CD4-positive, alpha-beta T cell treated with Interleukin-12 subunit alpha and Interleukin-12 subunit beta, for 1 hour (primary cell): ENCODE measurements at regions not wholly inside any gene's neighbourhood (a gene's known extent, or its start where the extent isn't known, plus 50 kb on each side); places are given as distances from the start of the nearest gene placed in this dataset.

ENCODE experiments used
- DNase-seq: peaks from one replicate; pipeline ENCODE4 v3.0.0-alpha.2; 2020

DNA sequence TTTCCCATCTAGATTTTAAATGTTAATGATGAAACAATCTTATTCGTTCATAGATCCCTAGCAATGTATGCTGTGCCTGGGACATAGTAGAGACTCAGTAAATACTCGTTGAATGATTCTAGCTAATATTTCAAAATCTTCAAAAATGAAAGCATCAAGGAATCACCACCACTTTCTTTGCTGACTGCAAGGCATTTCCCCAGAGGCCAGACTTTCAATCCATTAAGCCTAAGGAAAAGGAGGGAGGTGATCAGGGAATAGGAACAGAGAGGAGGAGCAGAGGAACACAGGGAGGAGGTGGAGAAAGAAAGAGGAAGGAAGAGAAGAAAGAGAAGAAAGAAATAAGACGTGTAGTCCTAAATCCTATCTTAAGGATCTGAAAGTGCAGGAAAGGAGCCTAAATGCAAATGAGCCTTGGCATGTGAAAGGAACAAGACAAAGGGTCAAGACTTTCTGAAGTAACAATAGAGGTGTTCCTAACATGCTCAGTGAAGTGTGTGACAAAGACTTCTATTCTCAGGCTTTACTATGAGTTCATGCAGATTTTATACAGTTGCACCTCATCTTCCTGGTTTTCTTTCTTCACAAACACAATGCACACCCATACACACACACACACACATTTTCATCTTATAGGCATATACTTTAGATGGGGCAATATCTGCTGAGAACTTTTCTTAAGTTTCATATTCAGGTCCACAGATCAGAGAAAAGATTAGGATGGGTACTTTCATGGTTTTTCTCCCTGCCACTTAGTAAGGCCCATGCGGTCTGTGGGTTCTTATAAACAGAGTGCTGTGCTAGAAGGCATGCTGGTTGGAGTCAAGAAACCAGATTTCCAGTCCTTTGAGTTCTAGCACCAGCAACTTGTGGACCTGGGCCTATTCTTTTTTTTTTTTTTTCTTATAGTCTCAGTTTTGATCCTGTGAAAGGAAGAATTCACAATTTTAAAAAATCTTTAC is 512.2 kb upstream of the TNC start:
- DNase-seq, result no peak

DNA sequence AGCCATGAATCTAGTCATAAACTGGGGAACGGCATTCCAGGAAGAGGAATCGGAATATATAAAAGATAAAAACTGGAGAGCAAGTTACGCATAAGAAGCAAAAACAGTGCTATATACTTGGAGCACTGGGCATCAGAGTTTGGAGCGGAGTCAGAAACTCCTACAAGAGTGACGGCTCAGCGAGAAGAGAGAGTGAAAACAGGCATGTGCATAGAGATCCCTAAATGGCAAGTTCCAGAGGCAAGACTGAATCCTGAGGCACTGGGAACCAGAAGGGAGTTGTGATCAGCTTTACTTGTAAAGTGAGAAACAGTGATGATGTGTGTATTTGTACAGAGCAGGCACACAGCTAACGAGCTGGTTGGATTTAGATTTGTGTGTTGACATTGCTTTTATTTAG is 514.4 kb upstream of the TNC start:
- DNase-seq, result no peak

DNA sequence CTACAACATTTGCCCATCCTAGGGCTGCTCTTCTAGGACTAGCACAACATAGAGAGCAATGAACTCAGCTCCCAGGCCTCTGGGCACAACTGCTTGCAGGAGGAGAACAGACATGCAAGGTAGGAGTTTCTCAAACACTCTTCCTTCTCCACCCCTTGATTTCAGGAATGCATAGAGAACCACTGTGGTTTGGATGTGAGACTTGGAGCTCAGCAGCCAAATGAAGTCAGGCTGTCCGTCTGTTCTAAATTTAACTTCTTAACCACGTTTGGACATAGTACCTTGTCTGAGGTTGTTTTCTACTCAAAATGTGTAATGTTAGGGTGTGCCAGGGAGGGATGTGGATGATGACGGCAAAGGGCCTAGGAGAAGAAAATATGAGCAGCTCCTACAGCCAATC is 515.1 kb upstream of the TNC start:
- no peak for DNase-seq

DNA sequence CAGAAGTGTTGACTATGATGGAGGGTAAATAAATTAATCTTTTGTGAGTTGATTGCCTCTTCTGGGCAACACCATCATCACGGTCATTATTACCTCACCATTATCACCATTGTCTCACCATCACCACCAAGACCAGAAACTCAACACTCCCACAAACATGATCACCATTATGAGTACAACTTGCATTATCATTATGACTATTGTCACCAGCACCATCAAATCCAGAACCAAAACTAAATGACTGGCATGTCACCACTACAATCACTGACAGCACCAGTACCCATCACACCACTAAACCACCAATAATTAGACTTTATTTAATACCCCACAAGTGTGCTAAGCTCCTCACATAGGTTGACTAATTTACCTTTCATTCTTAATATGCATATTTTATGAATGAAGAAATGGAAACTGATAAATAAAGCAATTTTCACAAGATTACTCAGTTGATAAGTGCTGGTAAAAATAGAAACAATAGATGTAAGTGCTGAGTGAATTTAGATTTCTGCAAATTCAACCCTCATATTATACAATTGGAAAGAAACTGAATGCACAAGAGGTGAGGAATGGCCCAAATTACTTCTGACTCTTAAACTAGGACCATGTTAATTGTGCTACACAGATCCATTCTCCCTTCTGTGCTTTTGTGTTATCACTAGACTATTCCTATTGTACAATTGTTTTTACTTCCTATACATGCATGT is 517.8 kb upstream of the PAPPA start:
- DNase-seq, result no peak

DNA sequence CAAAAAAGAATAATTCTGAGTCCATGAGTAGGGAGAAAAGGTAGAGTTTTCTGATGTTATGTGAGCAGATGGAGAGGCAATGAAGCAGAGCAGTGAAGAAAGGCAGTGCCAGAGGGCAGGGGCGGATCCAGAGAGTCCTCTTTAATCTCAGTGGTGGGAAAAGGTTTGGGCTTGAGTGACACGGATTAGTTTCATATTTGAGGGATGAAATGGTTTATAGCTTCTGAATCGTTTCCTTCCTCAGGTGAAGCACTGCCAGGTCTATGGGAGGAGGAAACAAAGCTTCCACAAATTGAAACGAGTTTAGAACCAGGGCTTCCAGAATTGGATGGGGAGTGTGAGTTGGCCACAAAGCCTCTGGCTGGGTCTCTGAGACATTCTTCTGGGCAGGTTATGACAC is 517.0 kb upstream of the PAPPA start:
- DNase-seq, result no peak

DNA sequence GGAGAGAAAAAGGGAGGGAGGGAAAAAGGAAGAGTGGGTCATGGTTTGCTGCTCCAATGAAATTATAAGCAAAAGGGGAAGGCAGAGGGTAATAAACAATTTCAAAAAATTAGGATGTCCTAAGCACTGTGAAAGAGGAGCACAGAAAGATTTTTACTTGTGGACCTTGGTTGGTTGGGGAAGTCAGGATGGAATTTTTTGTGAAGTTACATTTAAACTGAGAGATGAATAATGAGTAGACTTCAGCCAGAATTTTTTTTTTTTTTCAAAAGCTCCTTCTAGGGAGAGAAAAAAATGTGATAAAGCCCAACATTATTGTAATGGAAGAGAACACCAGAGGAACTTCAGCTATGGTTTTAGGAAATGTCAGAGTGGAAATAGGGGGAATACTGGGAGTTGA is 515.9 kb upstream of the PAPPA start:
- no peak for DNase-seq

DNA sequence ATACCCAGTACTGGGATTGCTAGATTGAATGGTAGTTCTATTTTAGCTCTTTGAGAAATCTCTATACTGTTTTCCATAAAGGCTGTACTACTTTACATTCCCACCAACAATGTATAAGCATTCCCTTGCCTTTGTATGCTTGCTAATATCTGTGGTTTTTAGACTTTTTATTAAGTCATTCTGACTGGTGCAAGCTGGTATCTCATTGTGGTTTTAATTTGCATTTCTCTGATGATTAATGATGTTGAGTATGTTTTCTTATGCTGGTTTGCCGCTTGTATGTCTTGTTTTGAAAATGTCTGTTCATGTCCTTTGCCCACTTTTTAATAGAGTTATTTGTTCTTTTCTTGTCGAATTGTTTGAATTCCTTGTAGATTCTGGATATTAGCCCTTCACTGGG is 512.7 kb upstream of the PAPPA start:
- DNase-seq, result no peak

DNA sequence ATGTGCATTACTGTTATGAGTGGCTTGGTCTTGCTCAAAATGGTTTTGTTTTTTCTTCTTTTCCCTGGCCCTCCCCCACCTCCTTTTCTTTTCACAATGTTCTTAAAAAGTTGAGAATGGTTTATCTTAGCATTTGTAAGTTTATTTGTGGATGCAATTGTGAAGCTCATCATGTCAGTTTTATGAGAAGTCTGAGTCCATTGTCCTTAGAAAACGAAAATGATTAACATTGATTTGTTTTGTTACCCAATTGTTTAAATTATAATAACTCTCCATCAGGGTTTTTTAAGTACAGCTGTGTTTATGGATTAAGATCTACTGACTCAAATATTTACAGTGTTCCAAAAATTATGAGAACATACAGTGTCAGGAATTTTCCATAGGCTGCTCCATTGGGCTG is 511.3 kb upstream of the PAPPA start:
- no peak for DNase-seq

DNA sequence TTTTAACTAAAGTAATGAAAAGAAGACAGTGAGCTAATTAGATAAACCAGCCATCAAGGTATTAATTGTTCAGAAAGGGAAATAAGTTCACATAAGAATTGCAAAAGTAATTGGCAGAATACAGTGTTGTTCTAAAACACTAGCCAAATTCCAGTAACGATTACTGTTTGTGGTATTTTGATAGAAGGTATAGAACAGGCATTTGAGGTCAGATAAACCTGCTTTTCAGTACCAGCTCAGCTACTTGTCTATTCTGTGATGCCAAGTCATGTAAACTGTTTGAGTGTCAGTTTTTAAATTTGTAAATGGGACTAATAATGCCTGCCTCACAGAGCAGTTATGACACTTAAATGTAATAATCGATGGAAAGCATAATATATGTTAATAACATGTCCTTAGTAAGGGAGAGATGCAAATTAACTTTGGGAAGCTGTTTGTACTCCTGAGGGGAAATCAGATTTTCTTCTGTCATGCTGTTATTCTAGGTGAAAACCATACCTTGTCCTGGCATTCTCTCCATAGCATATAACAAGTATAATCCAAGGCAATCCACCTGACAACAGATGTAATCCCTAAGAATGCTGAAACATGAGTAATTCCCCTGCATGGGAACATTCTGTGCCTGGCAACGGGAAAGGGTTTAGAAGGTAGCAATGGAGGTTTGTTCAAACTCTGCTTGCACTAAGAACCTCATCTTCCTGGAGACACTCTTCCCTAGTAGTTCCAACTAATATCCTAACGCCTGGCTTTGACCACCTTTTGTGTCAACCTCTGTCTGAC is 509.5 kb upstream of the PAPPA start:
- DNase-seq, result no peak

DNA sequence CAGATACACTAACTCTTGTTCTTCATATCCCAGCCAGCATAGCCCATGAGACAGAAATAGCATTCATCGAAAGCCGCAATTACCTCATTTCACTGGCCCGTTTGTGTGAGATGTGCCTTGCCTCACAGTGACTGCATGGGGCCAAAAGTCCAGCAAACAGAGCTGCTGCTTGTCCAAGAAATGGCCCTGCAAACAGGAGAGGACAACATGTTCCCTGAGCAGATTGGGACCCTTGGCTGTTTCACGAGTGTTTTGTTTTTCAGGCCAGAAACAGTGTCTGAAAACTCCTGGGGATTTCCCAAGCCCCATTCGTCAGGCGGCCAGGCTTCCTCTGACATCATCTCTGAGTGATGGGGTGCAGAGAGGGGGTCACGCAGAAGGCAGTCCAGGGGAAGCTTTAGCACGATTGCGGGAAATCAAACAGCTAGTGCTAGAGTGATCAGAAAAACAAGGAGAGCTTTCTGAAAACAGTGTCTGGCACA is 503.6 kb upstream of the PAPPA start:
- no peak for DNase-seq

DNA sequence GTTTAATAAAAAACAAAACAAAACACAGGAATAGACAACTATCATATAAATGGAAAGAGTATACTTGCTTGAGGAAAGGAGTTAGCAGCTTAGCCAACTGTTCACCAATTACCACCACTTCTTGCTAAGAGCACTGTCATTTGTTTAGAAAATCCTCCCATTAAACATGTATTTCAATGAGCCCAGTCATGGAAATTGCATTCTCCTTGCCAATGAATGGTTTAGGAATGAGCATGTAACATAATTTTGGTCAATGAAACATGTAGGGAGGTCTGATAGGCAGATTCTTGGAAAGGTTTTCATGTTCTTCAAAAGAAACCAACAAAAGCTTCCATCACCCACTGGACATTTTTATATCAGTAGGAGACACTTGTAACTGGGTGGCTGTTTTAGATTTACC is 502.8 kb upstream of the PAPPA start:
- DNase-seq, result no peak

DNA sequence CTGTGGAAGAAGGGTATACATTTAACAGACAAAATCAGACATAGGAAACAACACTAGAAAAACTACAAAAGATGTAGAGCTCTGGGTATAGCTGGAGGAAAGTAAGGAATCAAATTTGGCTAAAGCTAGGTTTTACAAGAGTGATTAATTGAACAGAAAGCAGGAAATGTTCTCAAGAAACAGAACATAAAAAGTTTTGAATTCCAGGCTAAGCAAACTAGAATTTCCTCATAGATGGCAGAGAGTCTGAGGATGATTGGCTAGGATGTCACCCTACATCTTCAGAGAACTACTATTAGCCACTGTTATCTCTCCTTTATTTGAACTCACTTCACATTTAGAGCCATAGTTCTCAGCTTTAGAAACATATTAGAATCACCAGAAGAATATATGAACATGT is 502.1 kb upstream of the PAPPA start:
- DNase-seq, result no peak

DNA sequence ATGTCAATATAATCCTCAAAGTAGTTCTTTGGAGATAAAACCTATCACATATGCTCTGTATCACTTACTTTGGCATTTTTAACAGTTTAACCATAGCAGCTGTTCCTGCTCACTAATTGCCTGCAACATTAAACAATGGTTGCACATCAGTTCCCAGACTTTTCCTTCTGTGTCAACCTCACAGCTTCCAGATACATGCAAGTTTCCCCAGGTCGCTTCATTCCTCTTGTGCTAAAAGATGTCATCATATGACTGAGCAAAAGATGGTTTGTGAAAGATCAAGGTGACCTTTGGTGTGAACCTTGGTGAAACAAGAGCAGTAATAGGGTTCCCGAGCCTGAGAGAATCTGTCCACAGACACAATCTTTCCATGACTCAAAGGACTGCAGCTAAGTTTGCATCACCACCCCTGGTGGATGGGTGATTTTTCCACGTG is 500.4 kb upstream of the PAPPA start:
- DNase-seq, result no peak

DNA sequence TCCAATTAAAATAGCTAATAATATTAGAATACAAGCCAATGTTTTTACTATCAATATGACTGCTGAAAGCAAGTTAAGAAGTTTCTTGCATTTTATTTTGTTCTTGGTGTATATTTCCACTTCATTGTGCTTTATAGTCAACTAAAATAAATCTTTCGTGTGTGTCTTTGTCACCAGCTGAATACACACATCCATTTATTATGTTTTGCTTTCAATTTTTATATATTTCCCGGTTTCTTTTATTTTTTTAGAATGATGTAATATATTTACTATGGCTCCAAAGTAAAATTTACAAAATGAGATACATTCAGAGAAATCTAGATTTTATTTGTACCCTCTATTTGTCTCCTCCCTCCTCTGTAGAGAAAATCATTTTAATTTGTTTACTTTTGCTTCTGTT is 495.9 kb upstream of the PAPPA start:
- no peak for DNase-seq

DNA sequence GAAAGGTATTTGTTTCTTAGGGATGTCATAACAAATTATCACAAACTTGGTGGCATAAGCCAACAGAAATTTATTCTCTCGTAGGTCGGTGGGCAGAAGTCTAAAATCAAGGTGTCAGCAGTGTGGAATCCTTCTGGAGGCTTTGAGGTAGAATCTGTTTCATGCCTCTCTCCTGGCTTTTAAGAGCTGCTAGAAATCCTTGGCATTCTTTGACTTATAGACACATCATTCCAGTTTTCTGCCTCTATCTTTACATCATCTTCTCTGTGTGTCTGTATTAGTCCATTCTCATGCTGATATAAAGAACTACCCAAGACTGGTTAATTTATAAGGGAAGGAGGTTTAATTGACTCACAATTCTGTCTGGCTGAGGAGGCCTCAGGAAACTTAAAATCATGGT is 488.1 kb upstream of the PAPPA start:
- DNase-seq, result no peak

DNA sequence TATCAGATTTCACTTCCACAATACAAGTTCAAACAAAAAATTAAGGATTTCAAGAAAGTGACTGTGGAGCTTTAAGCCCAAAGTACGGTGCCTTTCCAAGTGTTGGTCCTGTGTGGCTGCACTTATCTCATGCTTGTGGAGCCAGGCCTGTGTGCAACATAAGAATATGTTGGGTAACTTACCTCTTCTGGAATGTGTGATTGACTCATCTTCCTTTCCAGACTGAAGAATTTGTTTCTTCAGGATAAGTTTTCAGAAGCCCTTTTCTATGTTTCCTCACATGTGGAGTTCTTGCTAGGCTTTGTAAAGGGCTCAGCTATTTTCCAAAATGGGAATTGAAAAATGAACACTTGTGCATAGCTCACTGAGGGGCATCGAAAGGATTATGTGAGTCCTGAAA is 485.1 kb upstream of the PAPPA start:
- no peak for DNase-seq

DNA sequence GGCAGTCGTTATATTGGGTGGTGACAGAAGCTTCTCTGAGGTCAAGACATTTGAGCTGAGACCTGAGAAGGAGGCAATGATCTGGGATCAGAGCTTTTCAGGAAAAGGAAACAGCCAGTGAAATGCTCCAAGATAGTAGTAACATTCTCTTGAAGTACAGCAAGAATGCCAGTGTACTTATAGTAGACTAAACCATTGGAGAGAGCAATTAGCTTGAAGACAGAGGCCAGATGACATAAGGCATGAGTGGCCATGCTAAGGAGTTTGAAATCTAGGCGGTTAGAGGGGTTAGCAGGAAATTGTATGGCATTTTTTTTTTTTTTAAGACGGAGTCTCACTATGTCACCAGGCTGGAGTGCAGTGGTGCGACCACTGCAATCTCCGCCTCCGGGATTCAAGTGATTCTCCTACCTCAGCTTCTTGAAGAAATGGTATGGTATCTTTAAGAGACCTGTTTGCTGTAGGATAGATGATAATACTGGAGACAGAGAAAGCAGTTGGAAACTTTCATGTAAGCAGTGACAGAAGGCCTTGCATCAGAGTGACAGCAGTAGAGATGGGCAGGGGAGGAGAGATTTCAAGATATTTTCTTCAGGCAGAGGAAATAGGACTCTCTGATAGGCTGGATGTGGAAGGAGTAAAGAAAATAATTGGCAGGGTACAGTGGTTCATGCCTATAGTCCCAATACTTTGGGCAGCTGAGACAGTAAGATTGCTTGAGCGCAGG is 482.2 kb upstream of the PAPPA start:
- DNase-seq, result no peak

DNA sequence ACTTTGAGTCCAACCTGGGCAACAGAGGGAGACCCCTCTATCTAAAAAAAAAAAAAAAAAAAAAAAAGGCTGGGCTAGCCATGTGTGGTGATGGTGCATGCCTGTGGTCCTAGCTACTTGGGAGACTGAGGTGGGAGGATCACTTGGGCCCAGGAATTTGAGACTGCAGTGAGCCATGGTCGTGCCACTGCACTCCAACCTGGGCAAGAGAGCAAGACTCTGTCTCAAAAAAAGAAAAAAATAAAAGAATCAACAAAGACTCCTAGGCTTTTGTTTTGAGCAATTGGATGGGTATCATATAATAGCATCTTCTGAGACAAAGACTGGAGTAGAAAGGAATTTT is 481.7 kb upstream of the PAPPA start:
- DNase-seq, result no peak

DNA sequence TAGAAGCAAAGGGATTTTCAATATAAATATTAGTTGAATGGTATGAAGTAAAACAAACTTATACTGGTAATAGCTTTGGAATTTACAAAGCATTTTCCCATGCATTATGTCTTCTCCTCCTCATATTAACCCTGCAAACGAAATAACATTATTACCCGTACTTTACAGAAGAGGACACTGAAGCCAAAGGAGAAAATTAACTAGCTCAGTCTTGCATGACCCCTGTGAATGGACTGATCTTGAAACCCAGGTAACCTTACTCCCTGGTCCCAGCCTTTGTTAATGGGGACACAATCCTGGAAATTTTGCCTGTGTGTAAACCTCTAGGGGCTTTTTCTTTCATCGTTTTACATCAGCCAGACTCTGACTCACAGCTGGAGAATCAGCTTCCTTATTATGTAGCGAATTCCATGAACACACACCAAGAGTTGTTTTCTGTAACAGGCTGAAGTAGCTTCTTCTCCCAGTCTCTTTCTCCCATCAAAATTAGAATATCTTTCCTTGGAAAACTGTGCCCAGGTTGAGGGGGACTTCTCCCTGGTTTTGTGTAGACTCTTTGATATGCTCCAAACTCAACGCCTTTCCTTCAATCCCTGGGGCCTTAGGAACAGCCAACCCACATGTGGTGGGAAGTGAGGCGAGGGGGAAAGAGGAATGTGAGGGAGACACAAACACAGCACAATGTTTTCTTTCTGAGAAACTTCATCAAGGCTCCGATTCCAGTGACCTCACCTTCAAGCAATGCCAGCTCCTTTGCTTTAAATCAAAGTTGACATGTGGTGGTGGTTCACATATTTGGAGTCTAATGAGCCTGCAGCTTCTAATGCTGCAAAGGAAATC is 480.9 kb upstream of the PAPPA start:
- no peak for DNase-seq

DNA sequence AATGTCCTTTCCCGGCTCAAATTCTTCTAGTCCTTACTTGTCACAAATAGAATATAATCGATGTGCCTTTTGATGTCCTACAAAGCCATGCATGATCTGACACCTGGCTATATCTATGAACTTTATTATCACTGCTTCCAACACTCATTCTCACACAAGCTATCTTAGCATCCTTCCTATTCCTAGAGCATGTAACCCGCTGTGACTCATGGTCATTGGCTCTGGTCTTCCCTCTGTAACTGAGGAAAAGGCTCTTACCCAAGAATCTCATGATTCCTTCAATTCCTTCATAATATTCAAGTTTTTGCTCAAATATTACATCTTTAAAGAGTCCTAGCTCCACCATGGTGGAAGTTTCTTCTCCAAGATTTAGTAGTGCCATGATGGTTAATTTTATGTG is 480.0 kb upstream of the PAPPA start:
- DNase-seq, result no peak

DNA sequence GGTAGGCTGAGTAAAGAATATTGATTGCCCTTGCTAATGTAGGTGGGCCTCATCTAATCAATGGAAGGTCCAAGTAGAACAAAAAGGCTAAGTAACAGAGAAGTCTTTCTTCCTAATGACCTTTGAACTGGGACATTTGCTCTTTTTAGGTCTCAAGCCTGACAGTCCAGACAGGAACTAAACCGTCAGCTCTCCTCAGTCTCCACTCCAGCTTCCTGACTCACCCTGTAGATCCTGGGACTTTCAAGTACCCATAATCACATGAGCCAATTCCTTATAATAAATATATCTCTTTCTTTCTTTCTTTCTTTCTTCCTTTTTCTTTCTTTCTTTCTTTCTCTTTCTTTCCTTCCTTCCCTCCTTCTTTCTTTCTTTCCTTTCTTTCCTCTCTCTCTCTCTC is 479.5 kb upstream of the PAPPA start:
- DNase-seq, result no peak

DNA sequence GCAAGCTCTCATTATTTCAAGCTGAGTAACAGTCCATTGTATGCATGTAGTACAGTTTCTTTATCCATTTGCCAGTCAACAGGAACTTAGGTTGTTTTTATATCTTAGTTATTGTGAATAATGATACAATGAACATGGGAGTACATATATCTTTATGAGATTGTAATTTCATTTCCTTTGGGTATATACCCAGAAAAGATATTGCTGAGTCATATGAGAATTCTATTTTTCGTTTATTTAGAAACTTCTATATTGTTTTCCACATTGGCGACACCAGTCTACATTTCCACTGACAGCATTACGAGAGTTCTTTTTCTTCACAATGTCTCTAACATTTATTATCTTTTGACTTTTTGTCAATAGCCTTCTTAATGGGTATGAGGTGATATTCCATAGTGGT is 477.8 kb upstream of the PAPPA start:
- DNase-seq, result no peak
